GM12878 (cell line): ENCODE measurements at regions not wholly inside any gene's neighbourhood (a gene's known extent, or its start where the extent isn't known, plus 50 kb on each side); places are given as distances from the start of the nearest gene placed in this dataset.

Experiments used
- ATAC-seq: fragments of 200-7000 bp; cut with Tn5 transposase; 3 replicates; pipeline ENCODE4 v1.9.1; 2020; ENCODE audit warnings: mild to moderate bottlenecking, moderate library complexity
- BruUV-seq: library from RNA; stranded (reverse); fragments of 400-500 nt; replicated peaks from 2 replicates; lab custom pipeline; 2021; lab: Mats Ljungman, UMichigan
- CTCF ChIA-PET: fragments of 300-600 bp; sonication (Branson Sonifier 250); formaldehyde crosslinking; extraction: SDS; loops from one replicate; lab custom pipeline; 2021; ENCODE audit warnings: inconsistent platforms; lab: Yijun Ruan, JAX
- POLR2A ChIA-PET: fragments of 350-600 bp; formaldehyde crosslinking; extraction: SDS; loops from one replicate; lab custom pipeline; 2021; ENCODE audit warnings: inconsistent platforms; lab: Charles Lee
- RAD21 ChIA-PET: fragments of 300-600 bp; sonication (Branson Sonifier 250); formaldehyde crosslinking; loops from one replicate; lab custom pipeline; 2023; ENCODE audit warnings: antibody characterized with exemption; ENCODE audit not compliant: unreplicated experiment; lab: Charles Lee
- SMC1A ChIA-PET: fragments of 300-600 bp; sonication (Branson Sonifier 250); formaldehyde crosslinking; loops from one replicate; lab custom pipeline; 2023; ENCODE audit not compliant: unreplicated experiment, uncharacterized antibody; lab: Charles Lee
- DNase-seq: peaks from one replicate; pipeline ENCODE4 v3.0.0-alpha.2; 2011; ENCODE audit warnings: low read depth, low spot score
- FAIRE-seq: peaks from 3 replicates; lab custom pipeline; 2011; peaks lifted over from hg19 to GRCh38; lab: Jason Lieb, UNC
- H2AFZ ChIP-seq: 2 replicates; pipeline ENCODE4 v1.6.0; 2011; ENCODE audit warnings: low read depth, low read length, control low read depth; ENCODE audit not compliant: control insufficient read depth
- H3K27ac ChIP-seq: 2 replicates; pipeline ENCODE4 v1.5.1; 2011; ENCODE audit warnings: control low read depth; ENCODE audit not compliant: control insufficient read depth, insufficient read depth
- H3K27me3 ChIP-seq, 2 experiments: replicated peaks in 1 of 2; 2 replicates each; pipeline versions ENCODE4 v1.6.0 to v1.6.1; 2011; ENCODE audit warnings: low read length in 1 of 2; ENCODE audit not compliant: control insufficient read depth in 2 of 2, insufficient read depth in 2 of 2
- H3K36me3 ChIP-seq, 2 experiments: 2 replicates each; pipeline ENCODE4 v1.5.1; 2011; ENCODE audit warnings: low read length in 1 of 2; ENCODE audit not compliant: control insufficient read depth in 2 of 2, insufficient read depth in 2 of 2
- H3K4me1 ChIP-seq: 2 replicates; pipeline ENCODE4 v1.6.1; 2011; ENCODE audit warnings: mild to moderate bottlenecking, low read length, moderate library complexity, mixed read lengths; ENCODE audit not compliant: control insufficient read depth, insufficient read depth
- H3K4me2 ChIP-seq: 2 replicates; pipeline ENCODE4 v1.6.0; 2011; ENCODE audit warnings: control low read depth; ENCODE audit not compliant: control insufficient read depth, insufficient read depth
- H3K4me3 ChIP-seq: fragments of 200-600 bp; sonication (generic); 2 replicates; pipeline ENCODE4 v1.5.1; 2016
- H3K79me2 ChIP-seq: 2 replicates; pipeline ENCODE4 v1.6.0; 2011; ENCODE audit warnings: low read length; ENCODE audit not compliant: control insufficient read depth, insufficient read depth
- H3K9ac ChIP-seq: 2 replicates; pipeline ENCODE4 v1.8.0; 2011; ENCODE audit warnings: low read length, control low read depth, mixed read lengths; ENCODE audit not compliant: control insufficient read depth, insufficient read depth
- H3K9me3 ChIP-seq: replicated peaks from 3 replicates; pipeline ENCODE4 v1.5.1; 2011; ENCODE audit warnings: mild to moderate bottlenecking, low read length; ENCODE audit not compliant: control insufficient read depth, insufficient read depth
- H4K20me1 ChIP-seq: 2 replicates; pipeline ENCODE4 v1.6.0; 2011; ENCODE audit not compliant: control insufficient read depth, insufficient read depth
- CREM ChIP-seq: IDR thresholded peaks from 2 replicates; pipeline ENCODE4 v1.6.1; 2014; ENCODE audit warnings: antibody characterized with exemption, low read depth
- MEF2A ChIP-seq: IDR thresholded peaks from 2 replicates; pipeline ENCODE4 v1.6.1; 2011; ENCODE audit warnings: low read depth, mild to moderate bottlenecking, low read length, moderate library complexity; ENCODE audit not compliant: insufficient read depth
- MXI1 ChIP-seq: fragments of 150-350 bp; IDR thresholded peaks from 2 replicates; pipeline ENCODE4 v1.6.1; 2011; ENCODE audit warnings: low read depth, mild to moderate bottlenecking, inconsistent platforms, low read length, improper control_type of control experiment
- NBN ChIP-seq: fragments of 450-650 bp; IDR thresholded peaks from 2 replicates; pipeline ENCODE4 v1.6.1; 2016
- PML ChIP-seq: IDR thresholded peaks from 2 replicates; pipeline ENCODE4 v1.6.1; 2012; ENCODE audit warnings: low read length, inconsistent platforms
- POLR2A ChIP-seq: IDR thresholded peaks from 2 replicates; pipeline ENCODE4 v1.6.1; 2011; ENCODE audit warnings: low read depth, mild to moderate bottlenecking, low read length
- POLR2AphosphoS2 ChIP-seq: IDR thresholded peaks from 2 replicates; pipeline ENCODE4 v1.6.1; 2011; ENCODE audit warnings: low read depth, mild to moderate bottlenecking, low read length, improper control_type of control experiment, moderate library complexity
- RFX5 ChIP-seq: IDR thresholded peaks from 2 replicates; pipeline ENCODE4 v1.6.1; 2011; ENCODE audit warnings: low read depth, low read length, improper control_type of control experiment
- RUNX3 ChIP-seq: IDR thresholded peaks from 2 replicates; pipeline ENCODE4 v1.6.1; 2012; ENCODE audit warnings: low read length, inconsistent platforms
- SIN3A ChIP-seq: IDR thresholded peaks from 2 replicates; pipeline ENCODE4 v1.6.1; 2012; ENCODE audit warnings: low read depth, low read length, improper control_type of control experiment
- SMAD1 ChIP-seq: fragments of 450-650 bp; IDR thresholded peaks from 2 replicates; pipeline ENCODE4 v1.6.1; 2018; ENCODE audit warnings: mild to moderate bottlenecking, low read depth; ENCODE audit not compliant: partially characterized antibody
- SRF ChIP-seq, 2 experiments: IDR thresholded peaks; 2 replicates each; pipeline ENCODE4 v1.6.1; 2011; ENCODE audit warnings: low read depth in 2 of 2, low read length in 2 of 2, mild to moderate bottlenecking in 1 of 2, moderate library complexity in 1 of 2
- STAT1 ChIP-seq: fragments of 450-650 bp; conservative IDR thresholded peaks from 2 replicates; pipeline ENCODE4 v1.6.1; 2014; ENCODE audit warnings: antibody characterized with exemption, mild to moderate bottlenecking
- SUPT20H ChIP-seq: IDR thresholded peaks from 2 replicates; pipeline ENCODE4 v1.6.1; 2011; ENCODE audit warnings: low read depth, mild to moderate bottlenecking, low read length, moderate library complexity, borderline replicate concordance; ENCODE audit not compliant: control insufficient read depth
- ZNF622 ChIP-seq: fragments of 450-650 bp; IDR thresholded peaks from 2 replicates; pipeline ENCODE4 v1.6.1; 2017; ENCODE audit warnings: mild to moderate bottlenecking, inconsistent platforms
- WGBS: methylation state at CpG from one replicate; pipeline ENCODE4 v1.1.6; 2016; ENCODE audit warnings: low lambda C conversion rate; ENCODE audit not compliant: insufficient replicate concordance, insufficient coverage; ENCODE audit errors: missing lambda C conversion rate; 5-methylcytosine and 5-hydroxymethylcytosine counted together
- in situ Hi-C: fragments of 300-500 bp; cut with MboI; formaldehyde crosslinking; loops from 9 replicates; pipeline ENCODE4 v1.14.3; 2018; ENCODE audit warnings: mixed read lengths
- intact Hi-C: fragments of 100-400 bp; cut with micrococcal nuclease; formaldehyde crosslinking; loops from one replicate; pipeline ENCODE4 v1.14.2; 2022; ENCODE audit not compliant: unreplicated experiment

GRCh38 chr2:65711863-65712262, 279.5 kb upstream of the SPRED2 start:
- no peak for TF ChIP-seq SMAD1
- no peak for TF ChIP-seq MXI1
- no peak for TF ChIP-seq POLR2A
- TF ChIP-seq STAT1, result no peak
- no peak for TF ChIP-seq MEF2A
- TF ChIP-seq ZNF622, result no peak
- no peak for TF ChIP-seq SRF (IDR thresholded peaks at IDR 0.05; ENCODE audit: low read depth in 2 of 2, low read length in 2 of 2)
- TF ChIP-seq PML, result no peak
- TF ChIP-seq NBN, result no peak
- no peak for TF ChIP-seq SIN3A
- no peak for TF ChIP-seq POLR2AphosphoS2
- no peak for TF ChIP-seq RFX5
- no peak for TF ChIP-seq RUNX3
- no peak for TF ChIP-seq CREM
- TF ChIP-seq SUPT20H, result no peak
- TF ChIP-seq, all 136 proteins: peak for 0
- H2AFZ ChIP-seq, result no peak overlapping the region
- no peaks in the 10 kb centered on the region for H3K79me2 ChIP-seq
- ChIA-PET SMC1A (interaction anchor here (1.5 to 1.8 kb wide), 3 partner anchors 14 to 71 kb away, joined by 5 to 10 read pairs (median 6); no protein-coding TSS in a partner anchor), RAD21 (no interaction called here), POLR2A (no interaction called here), CTCF (interaction anchor here (1.7 to 3.1 kb wide), 2 partner anchors 9 to 72 kb away, joined by 6 to 26 read pairs; no protein-coding TSS in a partner anchor)
- DNase-seq, result no peak
- ATAC-seq, result no peak
- no peaks in the 10 kb centered on the region for H3K4me1 ChIP-seq
- H4K20me1 ChIP-seq, result no peaks in the 10 kb centered on the region
- intact Hi-C loops (loop anchor here (1.0 kb wide), 1 partner anchor 72 kb away; no protein-coding TSS in a partner anchor), in situ Hi-C loops (no loop called here)
- H3K9ac ChIP-seq, result no peak overlapping the region
- H3K4me2 ChIP-seq, result no peak overlapping the region
- no peaks in the 10 kb centered on the region for H3K36me3 ChIP-seq
- BruUV-seq, result no TSS peak
- no peak overlapping the region for H3K27ac ChIP-seq
- no peak overlapping the region for H3K4me3 ChIP-seq
- no peaks in the 10 kb centered on the region for H3K9me3 ChIP-seq
- H3K27me3 ChIP-seq, result peaks cover 0 to 4% of the 10 kb centered on the region in 2 experiments; a peak in 1 of 4 replicates
- no peak for FAIRE-seq
- 0% methylated on average over 1 of the region's 1 CpG for WGBS
